Panc1 (cell line): ENCODE measurements at regions not wholly inside any gene's neighbourhood (a gene's known extent, or its start where the extent isn't known, plus 50 kb on each side); places are given as distances from the start of the nearest gene placed in this dataset.

Experiments used
- ATAC-seq: fragments of 200-7000 bp; cut with Tn5 transposase; 2 replicates; pipeline ENCODE4 v1.9.1; 2020; ENCODE audit warnings: mild to moderate bottlenecking, moderate library complexity
- BruUV-seq: library from RNA; stranded (reverse); fragments of 400-500 nt; replicated peaks from 2 replicates; lab custom pipeline; 2021; lab: Mats Ljungman, UMichigan
- CTCF ChIA-PET: fragments of 300-600 bp; sonication (Branson Sonifier 250); formaldehyde crosslinking; loops from one replicate; lab custom pipeline; 2022; ENCODE audit warnings: antibody characterized with exemption; lab: Charles Lee
- POLR2A ChIA-PET: fragments of 300-600 bp; sonication (Branson Sonifier 250); formaldehyde crosslinking; loops from one replicate; lab custom pipeline; 2022; ENCODE audit warnings: antibody characterized with exemption; lab: Charles Lee
- DNase-seq: peaks from one replicate; pipeline ENCODE4 v3.0.0-alpha.2; 2010; ENCODE audit warnings: low read depth, low spot score
- H3K27ac ChIP-seq: 2 replicates; pipeline ENCODE4 v1.5.1; 2011; ENCODE audit warnings: mild to moderate bottlenecking, low read length, inconsistent platforms
- H3K27me3 ChIP-seq: fragments of 200-500 bp; sonication (Bioruptor generic); 2 replicates; pipeline ENCODE4 v1.6.0; 2014; ENCODE audit warnings: low read length, inconsistent platforms; ENCODE audit not compliant: control insufficient read depth, insufficient read depth
- H3K36me3 ChIP-seq: fragments of 200-500 bp; sonication (Bioruptor generic); 2 replicates; pipeline ENCODE4 v1.5.1; 2014; ENCODE audit warnings: inconsistent platforms, mild to moderate bottlenecking, low read length, moderate library complexity; ENCODE audit not compliant: control insufficient read depth, insufficient read depth
- H3K4me1 ChIP-seq: 2 replicates; pipeline ENCODE4 v1.5.1; 2011; ENCODE audit warnings: inconsistent platforms, mild to moderate bottlenecking, low read length, moderate library complexity; ENCODE audit not compliant: control insufficient read depth, insufficient read depth
- H3K4me3 ChIP-seq, 2 experiments: 2 replicates each; pipeline ENCODE4 v1.5.1; 2011 to 2012; ENCODE audit warnings: low read depth in 2 of 2, low read length in 2 of 2, mild to moderate bottlenecking in 2 of 2, inconsistent platforms in 1 of 2, moderate library complexity in 1 of 2
- H3K9me3 ChIP-seq: fragments of 200-500 bp; sonication (Bioruptor generic); 2 replicates; pipeline ENCODE4 v1.5.1; 2014; ENCODE audit warnings: low read depth, mild to moderate bottlenecking, inconsistent platforms, low read length, moderate library complexity; ENCODE audit not compliant: control insufficient read depth, insufficient read depth
- POLR2AphosphoS5 ChIP-seq: IDR thresholded peaks from 2 replicates; pipeline ENCODE4 v1.6.1; 2012; ENCODE audit warnings: mild to moderate bottlenecking, low read depth, low read length, moderate library complexity
- SIN3A ChIP-seq: IDR thresholded peaks from 2 replicates; pipeline ENCODE4 v1.6.1; 2012; ENCODE audit warnings: low read depth, mild to moderate bottlenecking, low read length, moderate library complexity, borderline replicate concordance; ENCODE audit not compliant: insufficient read depth
- TCF7L2 ChIP-seq: IDR thresholded peaks from 2 replicates; pipeline ENCODE4 v1.6.1; 2011; ENCODE audit warnings: mild to moderate bottlenecking, low read depth, low read length, inconsistent platforms
- in situ Hi-C: cut with HindIII; loops from 2 replicates; pipeline ENCODE4 v1.10.0; 2016; ENCODE audit warnings: low sequenced_read_pairs, low pct_unique_long_range_greater_than_20kb
- intact Hi-C: fragments of 100-400 bp; cut with micrococcal nuclease; formaldehyde crosslinking; loops from one replicate; pipeline ENCODE4 v1.10.0; 2022; ENCODE audit not compliant: unreplicated experiment
- TF ChIP-seq, protein P1 (sequence below), 2 experiments: IDR thresholded peaks; 2 replicates each; pipeline ENCODE4 v1.6.1; 2011 to 2012; ENCODE audit warnings: low read depth in 2 of 2, control low read depth in 1 of 2, low read length in 1 of 2, mild to moderate bottlenecking in 1 of 2, moderate library complexity in 1 of 2; ENCODE audit not compliant: insufficient read depth in 1 of 2
- TF ChIP-seq, protein P2 (sequence below): fragments of 450-650 bp; IDR thresholded peaks from 2 replicates; pipeline ENCODE4 v1.5.1; 2017; ENCODE audit warnings: mild to moderate bottlenecking

DNA sequence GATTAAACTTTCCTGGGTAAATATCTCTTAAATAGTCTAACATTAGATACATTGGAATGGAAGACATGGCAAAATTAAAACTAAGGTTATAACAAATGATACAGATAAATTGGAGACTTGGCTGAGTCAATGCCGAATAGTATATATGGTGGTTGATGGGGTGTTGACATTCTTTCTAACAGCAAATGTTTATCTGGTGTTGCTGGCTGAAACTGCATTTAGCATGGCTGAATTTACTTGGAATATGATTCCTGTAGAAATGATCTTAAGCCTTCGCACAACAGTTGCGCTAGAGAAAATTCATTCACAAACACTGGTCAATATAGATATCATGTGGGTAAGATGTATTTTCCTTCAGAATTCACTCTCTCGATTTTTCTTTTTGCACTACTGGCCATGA, 646.0 kb upstream of the CXADR start:
- H3K9me3 ChIP-seq = no peaks in the 10 kb centered on the region
- no peaks in the 10 kb centered on the region for H3K27me3 ChIP-seq
- BruUV-seq = no TSS peak
- no peaks in the 10 kb centered on the region for H3K36me3 ChIP-seq
- no peak for DNase-seq
- no peak overlapping the region for H3K4me3 ChIP-seq
- ATAC-seq = no peak
- CTCF ChIA-PET = no interaction called here
- intact Hi-C loops (no loop called here), in situ Hi-C loops (no loop called here)
- POLR2A ChIA-PET = no interaction called here
- H3K27ac ChIP-seq = no peak overlapping the region
- H3K4me1 ChIP-seq = no peaks in the 10 kb centered on the region
- TF ChIP-seq SIN3A (no peak), TCF7L2 (no peak), POLR2AphosphoS5 (no peak)
- TF ChIP-seq, protein P1, sequence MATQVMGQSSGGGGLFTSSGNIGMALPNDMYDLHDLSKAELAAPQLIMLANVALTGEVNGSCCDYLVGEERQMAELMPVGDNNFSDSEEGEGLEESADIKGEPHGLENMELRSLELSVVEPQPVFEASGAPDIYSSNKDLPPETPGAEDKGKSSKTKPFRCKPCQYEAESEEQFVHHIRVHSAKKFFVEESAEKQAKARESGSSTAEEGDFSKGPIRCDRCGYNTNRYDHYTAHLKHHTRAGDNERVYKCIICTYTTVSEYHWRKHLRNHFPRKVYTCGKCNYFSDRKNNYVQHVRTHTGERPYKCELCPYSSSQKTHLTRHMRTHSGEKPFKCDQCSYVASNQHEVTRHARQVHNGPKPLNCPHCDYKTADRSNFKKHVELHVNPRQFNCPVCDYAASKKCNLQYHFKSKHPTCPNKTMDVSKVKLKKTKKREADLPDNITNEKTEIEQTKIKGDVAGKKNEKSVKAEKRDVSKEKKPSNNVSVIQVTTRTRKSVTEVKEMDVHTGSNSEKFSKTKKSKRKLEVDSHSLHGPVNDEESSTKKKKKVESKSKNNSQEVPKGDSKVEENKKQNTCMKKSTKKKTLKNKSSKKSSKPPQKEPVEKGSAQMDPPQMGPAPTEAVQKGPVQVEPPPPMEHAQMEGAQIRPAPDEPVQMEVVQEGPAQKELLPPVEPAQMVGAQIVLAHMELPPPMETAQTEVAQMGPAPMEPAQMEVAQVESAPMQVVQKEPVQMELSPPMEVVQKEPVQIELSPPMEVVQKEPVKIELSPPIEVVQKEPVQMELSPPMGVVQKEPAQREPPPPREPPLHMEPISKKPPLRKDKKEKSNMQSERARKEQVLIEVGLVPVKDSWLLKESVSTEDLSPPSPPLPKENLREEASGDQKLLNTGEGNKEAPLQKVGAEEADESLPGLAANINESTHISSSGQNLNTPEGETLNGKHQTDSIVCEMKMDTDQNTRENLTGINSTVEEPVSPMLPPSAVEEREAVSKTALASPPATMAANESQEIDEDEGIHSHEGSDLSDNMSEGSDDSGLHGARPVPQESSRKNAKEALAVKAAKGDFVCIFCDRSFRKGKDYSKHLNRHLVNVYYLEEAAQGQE (IDR thresholded peaks at IDR 0.05; ENCODE audit: insufficient read depth in 1 of 2, low read depth in 2 of 2, low read length in 1 of 2) = no peak
- TF ChIP-seq, protein P2, sequence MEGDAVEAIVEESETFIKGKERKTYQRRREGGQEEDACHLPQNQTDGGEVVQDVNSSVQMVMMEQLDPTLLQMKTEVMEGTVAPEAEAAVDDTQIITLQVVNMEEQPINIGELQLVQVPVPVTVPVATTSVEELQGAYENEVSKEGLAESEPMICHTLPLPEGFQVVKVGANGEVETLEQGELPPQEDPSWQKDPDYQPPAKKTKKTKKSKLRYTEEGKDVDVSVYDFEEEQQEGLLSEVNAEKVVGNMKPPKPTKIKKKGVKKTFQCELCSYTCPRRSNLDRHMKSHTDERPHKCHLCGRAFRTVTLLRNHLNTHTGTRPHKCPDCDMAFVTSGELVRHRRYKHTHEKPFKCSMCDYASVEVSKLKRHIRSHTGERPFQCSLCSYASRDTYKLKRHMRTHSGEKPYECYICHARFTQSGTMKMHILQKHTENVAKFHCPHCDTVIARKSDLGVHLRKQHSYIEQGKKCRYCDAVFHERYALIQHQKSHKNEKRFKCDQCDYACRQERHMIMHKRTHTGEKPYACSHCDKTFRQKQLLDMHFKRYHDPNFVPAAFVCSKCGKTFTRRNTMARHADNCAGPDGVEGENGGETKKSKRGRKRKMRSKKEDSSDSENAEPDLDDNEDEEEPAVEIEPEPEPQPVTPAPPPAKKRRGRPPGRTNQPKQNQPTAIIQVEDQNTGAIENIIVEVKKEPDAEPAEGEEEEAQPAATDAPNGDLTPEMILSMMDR = no peak

DNA sequence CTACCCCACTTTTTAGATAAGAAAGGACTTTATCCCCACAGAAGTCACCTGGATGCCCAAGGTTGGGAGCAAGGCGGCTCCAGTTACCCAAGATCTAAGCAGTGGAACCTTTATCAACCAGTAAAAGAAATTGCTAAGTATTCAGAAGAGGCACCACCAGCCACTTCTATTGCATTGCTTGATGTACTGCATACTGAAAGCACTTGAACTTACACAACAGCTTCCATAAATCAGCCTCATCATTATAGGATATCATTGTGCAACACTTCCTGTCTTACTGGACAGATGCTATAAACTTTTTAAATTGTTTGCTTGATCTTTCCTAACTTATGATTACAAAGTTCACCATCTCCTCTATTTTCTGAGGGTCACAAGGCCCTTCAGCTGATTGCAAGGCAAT, 642.7 kb upstream of the CXADR start:
- H3K4me3 ChIP-seq = no peak overlapping the region
- intact Hi-C loops = no loop called here
- DNase-seq (no peak), ATAC-seq (no peak)
- ChIA-PET CTCF (no interaction called here), POLR2A (no interaction called here)
- H3K4me1 ChIP-seq = no peaks in the 10 kb centered on the region
- TF ChIP-seq TCF7L2 (no peak), SIN3A (no peak), POLR2AphosphoS5 (no peak)
- TF ChIP-seq, protein P2 = no peak
- TF ChIP-seq, protein P1 (IDR thresholded peaks at IDR 0.05; ENCODE audit: insufficient read depth in 1 of 2, low read depth in 2 of 2, low read length in 1 of 2) = no peak
- BruUV-seq = no TSS peak
- H3K36me3 ChIP-seq = no peaks in the 10 kb centered on the region
- no peaks in the 10 kb centered on the region for H3K9me3 ChIP-seq
- H3K27me3 ChIP-seq = no peaks in the 10 kb centered on the region
- in situ Hi-C loops = no loop called here
- H3K27ac ChIP-seq = no peak overlapping the region
